Cardiac muscle cell (in vitro differentiated cells and primary cell): ENCODE measurements at regions not wholly inside any gene's neighbourhood (a gene's known extent, or its start where the extent isn't known, plus 50 kb on each side); places are given as distances from the start of the nearest gene placed in this dataset.
A peak's percentile ranks its signal among the peaks of the same experiment; 100 is the strongest.

Experiments
- DNase-seq, 2 donors: peaks; one replicate each; pipeline versions ENCODE4 v3.0.0 to v3.0.0-alpha.2; 2010 to 2017; ENCODE audit warnings: low read depth in 1 of 2, low spot score in 1 of 2
- H3K27ac ChIP-seq: fragments of 200-600 bp; sonication (generic); 2 replicates; pipeline ENCODE4 v1.5.1; 2016
- H3K27me3 ChIP-seq: fragments of 200-600 bp; sonication (generic); 2 replicates; pipeline ENCODE4 v1.6.0; 2016; ENCODE audit warnings: control low read depth
- H3K36me3 ChIP-seq: fragments of 200-600 bp; sonication (generic); 2 replicates; pipeline ENCODE4 v1.5.1; 2016; ENCODE audit warnings: control low read depth
- H3K4me1 ChIP-seq: fragments of 200-600 bp; sonication (generic); 2 replicates; pipeline ENCODE4 v1.8.1; 2017; ENCODE audit warnings: low read depth, mild to moderate bottlenecking, mixed run types
- H3K4me3 ChIP-seq: fragments of 200-600 bp; sonication (generic); 2 replicates; pipeline ENCODE4 v1.5.1; 2016; ENCODE audit warnings: mild to moderate bottlenecking
- H3K9me3 ChIP-seq: fragments of 200-600 bp; sonication (generic); 2 replicates; pipeline ENCODE4 v1.5.1; 2017; ENCODE audit warnings: low read depth, mild to moderate bottlenecking, control low read depth
- CTCF ChIP-seq: IDR thresholded peaks from 2 replicates; pipeline ENCODE4 v1.5.1; 2012; ENCODE audit warnings: low read depth, mild to moderate bottlenecking, low read length

- Histone ChIP-seq H3K4me3 (no peak overlapping the region), H3K36me3 (no peaks in the 10 kb centered on the region), H3K9me3 (no peaks in the 10 kb centered on the region), H3K4me1 (no peaks in the 10 kb centered on the region), H3K27ac (no peak overlapping the region), H3K27me3 (no peaks in the 10 kb centered on the region)
- TF ChIP-seq CTCF: no peak
- DNase-seq: no peak
Observed at GRCh38 chr2:191622374-191623320, 55.3 kb upstream of the NABP1 start.

GRCh38 chr2:191625016-191625415 lies 52.9 kb upstream of the NABP1 start:
- Histone ChIP-seq H3K4me1 (no peaks in the 10 kb centered on the region), H3K36me3 (no peaks in the 10 kb centered on the region), H3K4me3 (no peak overlapping the region), H3K9me3 (no peaks in the 10 kb centered on the region), H3K27ac (no peak overlapping the region), H3K27me3 (no peaks in the 10 kb centered on the region)
- DNase-seq: peak in 1 of 2 donors; percentile 48
- no peak for TF ChIP-seq CTCF

- Histone ChIP-seq H3K4me3 (no peak overlapping the region), H3K36me3 (no peaks in the 10 kb centered on the region), H3K27me3 (no peaks in the 10 kb centered on the region), H3K27ac (no peak overlapping the region), H3K4me1 (no peaks in the 10 kb centered on the region), H3K9me3 (no peaks in the 10 kb centered on the region)
- no peak for DNase-seq
- TF ChIP-seq CTCF: no peak
Observed at GRCh38 chr2:191625446-191625845, 52.5 kb upstream of the NABP1 start.

GRCh38 chr2:191626497-191627151 lies 51.3 kb upstream of the NABP1 start:
- Histone ChIP-seq H3K36me3 (no peaks in the 10 kb centered on the region), H3K27ac (no peak overlapping the region), H3K4me3 (no peak overlapping the region), H3K9me3 (no peaks in the 10 kb centered on the region), H3K4me1 (no peaks in the 10 kb centered on the region), H3K27me3 (no peaks in the 10 kb centered on the region)
- no peak for TF ChIP-seq CTCF
- peak in 1 of 2 donors; percentile 62 for DNase-seq

- H3K9me3 ChIP-seq: no peaks in the 10 kb centered on the region
- no peak for TF ChIP-seq CTCF
Observed at GRCh38 chr2:191627518-191627917, 50.4 kb upstream of the NABP1 start.

More at GRCh38 chr2:191627518-191627917, 50.4 kb upstream of the NABP1 start:
- Histone ChIP-seq H3K36me3 (no peaks in the 10 kb centered on the region), H3K4me3 (no peak overlapping the region), H3K4me1 (no peaks in the 10 kb centered on the region), H3K27ac (no peak overlapping the region), H3K27me3 (no peaks in the 10 kb centered on the region)
- DNase-seq: no peak
